ENCODE measurements at regions not wholly inside any gene's neighbourhood (a gene's known extent, or its start where the extent isn't known, plus 50 kb on each side); places are given as distances from the start of the nearest gene placed in this dataset.

- H3K9ac ChIP-seq (ENCODE audit: low read length), result no peak overlapping the region
- TF ChIP-seq SMC3 (conservative IDR thresholded peaks at IDR 0.05; ENCODE audit: poor library complexity) (no peak), MXI1 (conservative IDR thresholded peaks at IDR 0.05; ENCODE audit: poor library complexity, severe bottlenecking) (no peak), EZH2 (IDR thresholded peaks at IDR 0.05; ENCODE audit: borderline replicate concordance, insufficient read depth, low read length, poor library complexity, severe bottlenecking) (no peak), EP300 (conservative IDR thresholded peaks at IDR 0.05; ENCODE audit: poor library complexity, severe bottlenecking) (no peak), TAF1 (IDR thresholded peaks at IDR 0.05; ENCODE audit: low read depth) (no peak), RAD21 (conservative IDR thresholded peaks at IDR 0.05) (no peak), POLR2AphosphoS5 (IDR thresholded peaks at IDR 0.05) (no peak)
- TF ChIP-seq, protein P1, sequence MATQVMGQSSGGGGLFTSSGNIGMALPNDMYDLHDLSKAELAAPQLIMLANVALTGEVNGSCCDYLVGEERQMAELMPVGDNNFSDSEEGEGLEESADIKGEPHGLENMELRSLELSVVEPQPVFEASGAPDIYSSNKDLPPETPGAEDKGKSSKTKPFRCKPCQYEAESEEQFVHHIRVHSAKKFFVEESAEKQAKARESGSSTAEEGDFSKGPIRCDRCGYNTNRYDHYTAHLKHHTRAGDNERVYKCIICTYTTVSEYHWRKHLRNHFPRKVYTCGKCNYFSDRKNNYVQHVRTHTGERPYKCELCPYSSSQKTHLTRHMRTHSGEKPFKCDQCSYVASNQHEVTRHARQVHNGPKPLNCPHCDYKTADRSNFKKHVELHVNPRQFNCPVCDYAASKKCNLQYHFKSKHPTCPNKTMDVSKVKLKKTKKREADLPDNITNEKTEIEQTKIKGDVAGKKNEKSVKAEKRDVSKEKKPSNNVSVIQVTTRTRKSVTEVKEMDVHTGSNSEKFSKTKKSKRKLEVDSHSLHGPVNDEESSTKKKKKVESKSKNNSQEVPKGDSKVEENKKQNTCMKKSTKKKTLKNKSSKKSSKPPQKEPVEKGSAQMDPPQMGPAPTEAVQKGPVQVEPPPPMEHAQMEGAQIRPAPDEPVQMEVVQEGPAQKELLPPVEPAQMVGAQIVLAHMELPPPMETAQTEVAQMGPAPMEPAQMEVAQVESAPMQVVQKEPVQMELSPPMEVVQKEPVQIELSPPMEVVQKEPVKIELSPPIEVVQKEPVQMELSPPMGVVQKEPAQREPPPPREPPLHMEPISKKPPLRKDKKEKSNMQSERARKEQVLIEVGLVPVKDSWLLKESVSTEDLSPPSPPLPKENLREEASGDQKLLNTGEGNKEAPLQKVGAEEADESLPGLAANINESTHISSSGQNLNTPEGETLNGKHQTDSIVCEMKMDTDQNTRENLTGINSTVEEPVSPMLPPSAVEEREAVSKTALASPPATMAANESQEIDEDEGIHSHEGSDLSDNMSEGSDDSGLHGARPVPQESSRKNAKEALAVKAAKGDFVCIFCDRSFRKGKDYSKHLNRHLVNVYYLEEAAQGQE (IDR thresholded peaks at IDR 0.05; ENCODE audit: borderline replicate concordance), result no peak
These were observed 64.5 kb upstream of the VASH1 start for GRCh38 chr14:76696791-76697190.

GRCh38 chr14:76697246-76697905 lies 63.9 kb upstream of the VASH1 start:
- H4K20me1 ChIP-seq (ENCODE audit: insufficient read depth), result no peaks in the 10 kb centered on the region
- H3K9me2 ChIP-seq (ENCODE audit: insufficient read depth, low read length), result no peaks in the 10 kb centered on the region
- no peak overlapping the region for H3K27ac ChIP-seq (ENCODE audit: low read length)
- no peak overlapping the region for H3K4me3 ChIP-seq (ENCODE audit: low read length)
- H3K79me2 ChIP-seq (replicated peaks; ENCODE audit: insufficient read depth, low read length), result no peaks in the 10 kb centered on the region
- no peak overlapping the region for H3K9ac ChIP-seq (ENCODE audit: low read length)
- H2AFZ ChIP-seq (ENCODE audit: low read depth, low read length), result no peak overlapping the region
- no peaks in the 10 kb centered on the region for H3F3A ChIP-seq (ENCODE audit: insufficient read depth, low read length, poor library complexity, severe bottlenecking)
- no peaks in the 10 kb centered on the region for H3K27me3 ChIP-seq (ENCODE audit: insufficient read depth, low read depth, low read length)
- H3K36me3 ChIP-seq (ENCODE audit: insufficient read depth, low read length), result no peaks in the 10 kb centered on the region
- H3K4me2 ChIP-seq (ENCODE audit: low read length), result no peak overlapping the region
- TF ChIP-seq MXI1 (conservative IDR thresholded peaks at IDR 0.05; ENCODE audit: poor library complexity, severe bottlenecking), result no peak
- TF ChIP-seq, protein P1 (IDR thresholded peaks at IDR 0.05; ENCODE audit: borderline replicate concordance), result no peak
- no peaks in the 10 kb centered on the region for H3K9me3 ChIP-seq (ENCODE audit: low read length)

More at GRCh38 chr14:76696791-76697190, 64.5 kb upstream of the VASH1 start:
- Histone ChIP-seq H3K4me3 (ENCODE audit: low read length) (no peak overlapping the region), H3K4me2 (ENCODE audit: low read length) (no peak overlapping the region), H3K36me3 (ENCODE audit: insufficient read depth, low read length) (no peaks in the 10 kb centered on the region), H3F3A (ENCODE audit: insufficient read depth, low read length, poor library complexity, severe bottlenecking) (no peaks in the 10 kb centered on the region), H2AFZ (ENCODE audit: low read depth, low read length) (no peak overlapping the region), H3K27me3 (ENCODE audit: insufficient read depth, low read depth, low read length) (no peaks in the 10 kb centered on the region), H3K79me2 (replicated peaks; ENCODE audit: insufficient read depth, low read length) (no peaks in the 10 kb centered on the region), H3K9me3 (ENCODE audit: low read length) (no peaks in the 10 kb centered on the region), H4K20me1 (ENCODE audit: insufficient read depth) (no peaks in the 10 kb centered on the region), H3K27ac (ENCODE audit: low read length) (no peak overlapping the region), H3K9me2 (ENCODE audit: insufficient read depth, low read length) (no peaks in the 10 kb centered on the region)

Measured in neural cell (in vitro differentiated cells).